Lung (tissue), 11 donors: ENCODE measurements at regions not wholly inside any gene's neighbourhood (a gene's known extent, or its start where the extent isn't known, plus 50 kb on each side); places are given as distances from the start of the nearest gene placed in this dataset.

Experiments used
- ATAC-seq: fragments of 200-7000 bp; cut with Tn5 transposase; one replicate; pipeline ENCODE4 v1.9.1; 2020; ENCODE audit warnings: moderate number of reproducible peaks; ENCODE audit not compliant: insufficient read depth, low FRiP score
- DNase-seq, 3 donors: peaks; one replicate each; pipeline ENCODE4 v3.0.0-alpha.2; 2013 to 2017
- H3K27ac ChIP-seq, 2 donors: one replicate each; pipeline ENCODE4 v1.5.1; 2013; ENCODE audit warnings: mild to moderate bottlenecking in 2 of 2, moderate library complexity in 2 of 2, control low read depth in 1 of 2, inconsistent platforms in 1 of 2, low read depth in 1 of 2, low read length in 1 of 2
- H3K27me3 ChIP-seq, 3 donors: one replicate each; pipeline ENCODE4 v1.5.1; 2013; ENCODE audit warnings: low read length in 2 of 3; ENCODE audit not compliant: control insufficient read depth in 3 of 3, insufficient read depth in 3 of 3
- H3K36me3 ChIP-seq, 4 donors: one replicate each; pipeline ENCODE4 v1.5.1; 2013; ENCODE audit warnings: low read length in 4 of 4, mild to moderate bottlenecking in 1 of 4, moderate library complexity in 1 of 4; ENCODE audit not compliant: control insufficient read depth in 4 of 4, insufficient read depth in 4 of 4
- H3K4me1 ChIP-seq, 5 donors: one replicate each; pipeline ENCODE4 v1.5.1; 2013; ENCODE audit warnings: low read length in 5 of 5, mild to moderate bottlenecking in 2 of 5, moderate library complexity in 1 of 5; ENCODE audit not compliant: control insufficient read depth in 5 of 5, insufficient read depth in 5 of 5
- H3K4me3 ChIP-seq: one replicate; pipeline ENCODE4 v1.5.1; 2013; ENCODE audit warnings: mild to moderate bottlenecking, control low read depth, moderate library complexity
- H3K9ac ChIP-seq, 2 donors: one replicate each; pipeline ENCODE4 v1.5.1; 2013; ENCODE audit warnings: low read length in 2 of 2, control low read depth in 1 of 2; ENCODE audit not compliant: insufficient read depth in 1 of 2
- H3K9me3 ChIP-seq, 4 donors: one replicate each; pipeline ENCODE4 v1.5.1; 2013; ENCODE audit warnings: low read length in 3 of 4, mild to moderate bottlenecking in 1 of 4, moderate library complexity in 1 of 4; ENCODE audit not compliant: control insufficient read depth in 4 of 4, insufficient read depth in 3 of 4
- WGBS, 2 donors: extraction: QIAGEN DNeasy Blood & Tissue Kit; methylation state at CpG; one replicate each; pipeline ENCODE4 v1.1.7; 2013; 5-methylcytosine and 5-hydroxymethylcytosine counted together
- TF ChIP-seq, protein P1 (sequence below): IDR thresholded peaks from 2 replicates; pipeline ENCODE4 v1.5.1; 2012; ENCODE audit warnings: mild to moderate bottlenecking; ENCODE audit errors: control extremely low read depth, extremely low read depth
- donor health status: control.
- donor health status: control.
- donor health status: Bipolar disorder and iron deficiency.
- donor health status: healthy.
- donor health status: DM: yes; HTN: yes; CAD: no.

GRCh38 chr16:86806181-86806837 lies 228.0 kb downstream of the FOXL1 start:
- no peak overlapping the region for H3K27ac ChIP-seq
- WGBS, 2 donors, result 82 to 86% methylated on average over 20 of the region's 20 CpGs
- TF ChIP-seq, protein P1, sequence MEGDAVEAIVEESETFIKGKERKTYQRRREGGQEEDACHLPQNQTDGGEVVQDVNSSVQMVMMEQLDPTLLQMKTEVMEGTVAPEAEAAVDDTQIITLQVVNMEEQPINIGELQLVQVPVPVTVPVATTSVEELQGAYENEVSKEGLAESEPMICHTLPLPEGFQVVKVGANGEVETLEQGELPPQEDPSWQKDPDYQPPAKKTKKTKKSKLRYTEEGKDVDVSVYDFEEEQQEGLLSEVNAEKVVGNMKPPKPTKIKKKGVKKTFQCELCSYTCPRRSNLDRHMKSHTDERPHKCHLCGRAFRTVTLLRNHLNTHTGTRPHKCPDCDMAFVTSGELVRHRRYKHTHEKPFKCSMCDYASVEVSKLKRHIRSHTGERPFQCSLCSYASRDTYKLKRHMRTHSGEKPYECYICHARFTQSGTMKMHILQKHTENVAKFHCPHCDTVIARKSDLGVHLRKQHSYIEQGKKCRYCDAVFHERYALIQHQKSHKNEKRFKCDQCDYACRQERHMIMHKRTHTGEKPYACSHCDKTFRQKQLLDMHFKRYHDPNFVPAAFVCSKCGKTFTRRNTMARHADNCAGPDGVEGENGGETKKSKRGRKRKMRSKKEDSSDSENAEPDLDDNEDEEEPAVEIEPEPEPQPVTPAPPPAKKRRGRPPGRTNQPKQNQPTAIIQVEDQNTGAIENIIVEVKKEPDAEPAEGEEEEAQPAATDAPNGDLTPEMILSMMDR, result no peak
- H3K9me3 ChIP-seq, result peaks cover 0 to 6% (median 0%) of the 10 kb centered on the region in 4 donors
- ATAC-seq (no peak), DNase-seq (no peak)
- H3K27me3 ChIP-seq, result peaks cover 0 to 24% (median 14%) of the 10 kb centered on the region in 3 donors
- peaks cover 0 to 10% (median 0%) of the 10 kb centered on the region in 5 donors for H3K4me1 ChIP-seq
- H3K4me3 ChIP-seq, result no peak overlapping the region
- no peak overlapping the region for H3K9ac ChIP-seq
- no peaks in the 10 kb centered on the region for H3K36me3 ChIP-seq

- Histone ChIP-seq H3K36me3 (no peaks in the 10 kb centered on the region), H3K9me3 (peaks cover 0 to 6% (median 0%) of the 10 kb centered on the region in 4 donors), H3K9ac (no peak overlapping the region), H3K4me3 (no peak overlapping the region), H3K27me3 (peaks cover 0 to 23% (median 13%) of the 10 kb centered on the region in 3 donors), H3K27ac (no peak overlapping the region), H3K4me1 (peaks cover 0 to 10% (median 0%) of the 10 kb centered on the region in 5 donors)
- DNase-seq (peak in 2 of 3 donors; percentile 8 to 25), ATAC-seq (no peak)
- WGBS, 2 donors, result 41 to 44% methylated on average over 22 of the region's 22 CpGs
- TF ChIP-seq, protein P1, result no peak
Measured at GRCh38 chr16:86806838-86807351, 228.5 kb downstream of the FOXL1 start.

DNA sequence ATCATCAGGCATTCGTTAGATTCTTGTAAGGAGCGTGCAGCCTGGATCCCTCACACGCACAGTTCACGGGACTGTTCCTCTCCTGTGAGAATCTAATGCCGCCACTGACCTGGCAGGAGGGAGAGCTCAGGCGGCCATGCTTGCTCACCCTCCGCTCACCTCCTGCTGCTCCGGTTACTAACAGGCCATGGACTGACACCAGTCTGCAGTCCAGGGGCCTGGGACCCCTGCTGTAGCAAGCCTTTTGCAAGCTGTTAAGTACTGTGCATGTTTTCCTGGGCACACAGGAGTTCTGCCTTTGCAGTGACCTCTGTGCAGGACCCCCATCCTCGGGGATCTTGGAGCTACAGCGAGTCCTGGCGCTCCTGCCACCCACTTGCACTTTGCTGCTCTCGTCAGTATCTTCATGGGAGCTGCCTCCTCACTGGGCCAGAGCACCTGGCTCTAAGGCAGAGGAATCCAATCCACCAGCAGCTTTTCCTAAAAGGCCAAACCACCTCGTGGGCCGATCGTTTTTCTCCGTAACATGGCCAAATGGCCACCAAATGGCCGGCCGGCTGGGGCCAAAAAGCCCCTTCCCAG lies 230.6 kb downstream of the FOXL1 start:
- Histone ChIP-seq H3K27ac (no peak overlapping the region), H3K4me3 (no peak overlapping the region), H3K36me3 (no peaks in the 10 kb centered on the region), H3K9me3 (peaks cover 0 to 3% (median 1%) of the 10 kb centered on the region in 4 donors), H3K9ac (no peak overlapping the region), H3K27me3 (peaks cover 0 to 19% (median 10%) of the 10 kb centered on the region in 3 donors), H3K4me1 (peaks cover 0 to 10% (median 0%) of the 10 kb centered on the region in 5 donors)
- DNase-seq (no peak), ATAC-seq (no peak)
- TF ChIP-seq, protein P1, result no peak
- WGBS, 2 donors, result 82 to 84% methylated on average over 16 to 18 of the region's 18 CpGs
